A673 (cell line): ENCODE measurements at regions not wholly inside any gene's neighbourhood (a gene's known extent, or its start where the extent isn't known, plus 50 kb on each side); places are given as distances from the start of the nearest gene placed in this dataset.
A peak's percentile ranks its signal among the peaks of the same experiment; 100 is the strongest.

Source experiments
- BruUV-seq: library from RNA; stranded (reverse); fragments of 400-500 nt; replicated peaks from 2 replicates; lab custom pipeline; 2021; lab: Mats Ljungman, UMichigan
- CTCF ChIA-PET: fragments of 300-600 bp; sonication (Branson Sonifier 250); formaldehyde crosslinking; loops from one replicate; lab custom pipeline; 2022; ENCODE audit warnings: antibody characterized with exemption; lab: Charles Lee
- POLR2A ChIA-PET: fragments of 300-600 bp; sonication (Branson Sonifier 250); formaldehyde crosslinking; loops from one replicate; lab custom pipeline; 2022; ENCODE audit warnings: antibody characterized with exemption; ENCODE audit not compliant: low non-redundant PET; lab: Charles Lee
- DNase-seq: peaks from one replicate; pipeline ENCODE4 v3.0.0-alpha.2; 2015; ENCODE audit warnings: low spot score
- H3K27ac ChIP-seq: fragments of 200-600 bp; sonication (generic); 2 replicates; pipeline ENCODE4 v1.5.1; 2016; ENCODE audit warnings: mixed run types, low read depth, mild to moderate bottlenecking, mixed read lengths, antibody characterized with exemption, low read length; ENCODE audit not compliant: poor library complexity, severe bottlenecking
- H3K27me3 ChIP-seq: fragments of 200-600 bp; sonication (generic); replicated peaks from 2 replicates; pipeline ENCODE4 v1.6.1; 2017; ENCODE audit warnings: mixed run types, low read depth, mild to moderate bottlenecking, mixed read lengths, antibody characterized with exemption, low read length; ENCODE audit not compliant: insufficient read depth, poor library complexity
- H3K36me3 ChIP-seq: fragments of 200-600 bp; sonication (generic); 2 replicates; pipeline ENCODE4 v1.6.1; 2016; ENCODE audit warnings: mixed run types, mild to moderate bottlenecking, mixed read lengths, antibody characterized with exemption, low read length; ENCODE audit not compliant: insufficient read depth, poor library complexity, severe bottlenecking
- H3K4me1 ChIP-seq: fragments of 200-600 bp; sonication (generic); 2 replicates; pipeline ENCODE4 v1.6.1; 2017; ENCODE audit warnings: mixed run types, mild to moderate bottlenecking, mixed read lengths, antibody characterized with exemption, low read length; ENCODE audit not compliant: insufficient read depth, poor library complexity, severe bottlenecking
- H3K4me3 ChIP-seq: fragments of 200-600 bp; sonication (generic); 2 replicates; pipeline ENCODE4 v1.5.1; 2016; ENCODE audit warnings: low read depth, mixed run types, mild to moderate bottlenecking, mixed read lengths, low read length; ENCODE audit not compliant: poor library complexity, severe bottlenecking
- H3K9me3 ChIP-seq: fragments of 200-600 bp; sonication (generic); 2 replicates; pipeline ENCODE4 v1.6.1; 2016; ENCODE audit warnings: mixed run types, low read depth, mild to moderate bottlenecking, mixed read lengths, antibody characterized with exemption, low read length; ENCODE audit not compliant: poor library complexity, severe bottlenecking
- EZH2 ChIP-seq: fragments of 200-600 bp; sonication (generic); IDR thresholded peaks from 2 replicates; pipeline ENCODE4 v1.6.1; 2017; ENCODE audit warnings: borderline replicate concordance, low read depth, mild to moderate bottlenecking, mixed read lengths, antibody characterized with exemption, low read length; ENCODE audit not compliant: poor library complexity, severe bottlenecking
- intact Hi-C: fragments of 100-400 bp; cut with micrococcal nuclease; formaldehyde crosslinking; loops from one replicate; pipeline ENCODE4 v1.10.0; 2022; ENCODE audit not compliant: unreplicated experiment
- TF ChIP-seq, protein P1 (sequence below): fragments of 300-800, 200-600 bp; sonication (generic); conservative IDR thresholded peaks from 2 replicates; pipeline ENCODE4 v1.5.1; 2017; ENCODE audit warnings: low read depth, mild to moderate bottlenecking, antibody characterized with exemption, low read length, moderate library complexity, mixed read lengths

- Histone ChIP-seq H3K36me3 (no peaks in the 10 kb centered on the region), H3K27ac (no peak overlapping the region)
Observed at GRCh38 chr4:20528508-20528907, 171.8 kb upstream of the PACRGL start.

DNA sequence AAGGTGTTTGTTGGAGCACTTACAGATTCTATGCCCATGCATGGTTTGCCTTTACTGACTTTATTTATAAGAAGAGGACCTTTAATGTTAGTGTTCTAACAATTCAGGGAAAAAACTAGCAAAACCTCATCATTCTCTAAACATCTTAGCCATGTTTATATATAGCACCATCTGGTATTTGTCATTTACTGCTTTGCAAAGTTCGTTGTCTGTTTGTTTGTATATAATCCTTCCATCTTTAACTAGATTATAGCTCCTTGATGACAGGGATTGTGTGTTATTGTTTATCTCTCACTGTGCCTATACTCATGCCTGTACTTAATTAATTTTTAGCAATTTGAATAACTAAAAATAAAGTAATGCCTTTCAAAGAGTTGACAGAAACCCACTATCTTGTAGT is 170.6 kb upstream of the PACRGL start:
- ChIA-PET POLR2A (no interaction called here), CTCF (no interaction called here)
- no peaks in the 10 kb centered on the region for H3K27me3 ChIP-seq
- no peak for DNase-seq
- TF ChIP-seq EZH2 = no peak
- TF ChIP-seq, protein P1, sequence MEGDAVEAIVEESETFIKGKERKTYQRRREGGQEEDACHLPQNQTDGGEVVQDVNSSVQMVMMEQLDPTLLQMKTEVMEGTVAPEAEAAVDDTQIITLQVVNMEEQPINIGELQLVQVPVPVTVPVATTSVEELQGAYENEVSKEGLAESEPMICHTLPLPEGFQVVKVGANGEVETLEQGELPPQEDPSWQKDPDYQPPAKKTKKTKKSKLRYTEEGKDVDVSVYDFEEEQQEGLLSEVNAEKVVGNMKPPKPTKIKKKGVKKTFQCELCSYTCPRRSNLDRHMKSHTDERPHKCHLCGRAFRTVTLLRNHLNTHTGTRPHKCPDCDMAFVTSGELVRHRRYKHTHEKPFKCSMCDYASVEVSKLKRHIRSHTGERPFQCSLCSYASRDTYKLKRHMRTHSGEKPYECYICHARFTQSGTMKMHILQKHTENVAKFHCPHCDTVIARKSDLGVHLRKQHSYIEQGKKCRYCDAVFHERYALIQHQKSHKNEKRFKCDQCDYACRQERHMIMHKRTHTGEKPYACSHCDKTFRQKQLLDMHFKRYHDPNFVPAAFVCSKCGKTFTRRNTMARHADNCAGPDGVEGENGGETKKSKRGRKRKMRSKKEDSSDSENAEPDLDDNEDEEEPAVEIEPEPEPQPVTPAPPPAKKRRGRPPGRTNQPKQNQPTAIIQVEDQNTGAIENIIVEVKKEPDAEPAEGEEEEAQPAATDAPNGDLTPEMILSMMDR = no peak
- H3K4me1 ChIP-seq = peaks cover 14% of the 10 kb centered on the region
- no TSS peak for BruUV-seq
- no peak overlapping the region for H3K4me3 ChIP-seq
- no peaks in the 10 kb centered on the region for H3K9me3 ChIP-seq
- no peaks in the 10 kb centered on the region for H3K36me3 ChIP-seq
- intact Hi-C loops = no loop called here
- no peak overlapping the region for H3K27ac ChIP-seq

More at GRCh38 chr4:20528508-20528907, 171.8 kb upstream of the PACRGL start:
- no peak for DNase-seq
- BruUV-seq = no TSS peak
- Histone ChIP-seq H3K27me3 (no peaks in the 10 kb centered on the region), H3K4me1 (peaks cover 14% of the 10 kb centered on the region), H3K4me3 (no peak overlapping the region), H3K9me3 (no peaks in the 10 kb centered on the region)
- CTCF ChIA-PET = no interaction called here
- TF ChIP-seq, protein P1 = no peak
- no peak for TF ChIP-seq EZH2
- intact Hi-C loops = no loop called here
- POLR2A ChIA-PET = no interaction called here

GRCh38 chr4:20532116-20532790 is 168.0 kb upstream of the PACRGL start:
- Histone ChIP-seq H3K4me1 (peaks cover 14% of the 10 kb centered on the region), H3K9me3 (no peaks in the 10 kb centered on the region), H3K36me3 (no peaks in the 10 kb centered on the region), H3K27me3 (no peaks in the 10 kb centered on the region), H3K4me3 (no peak overlapping the region), H3K27ac (peak overlapping the region; percentile 10)
- TF ChIP-seq, protein P1 = no peak
- TF ChIP-seq EZH2 = no peak
- peak; percentile 63 for DNase-seq
- intact Hi-C loops = no loop called here
- no TSS peak for BruUV-seq
- CTCF ChIA-PET = no interaction called here
- POLR2A ChIA-PET = interaction anchor here (0.6 kb wide), 1 partner anchor 281 kb away, joined by 3 read pairs; no protein-coding TSS in a partner anchor
